GM12874 (cell line): ENCODE measurements at regions not wholly inside any gene's neighbourhood (a gene's known extent, or its start where the extent isn't known, plus 50 kb on each side); places are given as distances from the start of the nearest gene placed in this dataset.

Experiments
- TF ChIP-seq, protein P1 (sequence below): IDR thresholded peaks from 2 replicates; pipeline ENCODE4 v1.5.1; 2011; ENCODE audit warnings: low read depth, mild to moderate bottlenecking, control low read depth, low read length, moderate library complexity; ENCODE audit not compliant: insufficient read depth

DNA sequence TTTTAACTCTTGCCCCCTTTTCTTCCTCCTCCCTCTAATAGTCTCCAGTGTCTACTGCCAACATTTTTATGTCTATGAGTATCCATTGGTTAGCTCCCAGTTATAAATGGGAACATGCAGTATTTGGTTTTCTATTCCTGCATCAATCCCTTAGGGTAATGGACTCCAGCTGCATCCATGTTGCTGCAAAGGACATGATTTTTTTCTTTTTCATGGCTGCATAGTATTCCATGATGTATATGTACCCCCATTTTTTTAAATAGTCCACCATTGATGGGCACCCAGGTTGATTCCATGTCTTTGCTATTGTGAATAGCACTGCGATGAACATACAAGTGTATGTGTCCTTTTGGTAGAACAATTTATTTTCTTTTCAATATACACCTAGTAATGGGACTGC, 993.7 kb downstream of the EFNA5 start:
- TF ChIP-seq, protein P1, sequence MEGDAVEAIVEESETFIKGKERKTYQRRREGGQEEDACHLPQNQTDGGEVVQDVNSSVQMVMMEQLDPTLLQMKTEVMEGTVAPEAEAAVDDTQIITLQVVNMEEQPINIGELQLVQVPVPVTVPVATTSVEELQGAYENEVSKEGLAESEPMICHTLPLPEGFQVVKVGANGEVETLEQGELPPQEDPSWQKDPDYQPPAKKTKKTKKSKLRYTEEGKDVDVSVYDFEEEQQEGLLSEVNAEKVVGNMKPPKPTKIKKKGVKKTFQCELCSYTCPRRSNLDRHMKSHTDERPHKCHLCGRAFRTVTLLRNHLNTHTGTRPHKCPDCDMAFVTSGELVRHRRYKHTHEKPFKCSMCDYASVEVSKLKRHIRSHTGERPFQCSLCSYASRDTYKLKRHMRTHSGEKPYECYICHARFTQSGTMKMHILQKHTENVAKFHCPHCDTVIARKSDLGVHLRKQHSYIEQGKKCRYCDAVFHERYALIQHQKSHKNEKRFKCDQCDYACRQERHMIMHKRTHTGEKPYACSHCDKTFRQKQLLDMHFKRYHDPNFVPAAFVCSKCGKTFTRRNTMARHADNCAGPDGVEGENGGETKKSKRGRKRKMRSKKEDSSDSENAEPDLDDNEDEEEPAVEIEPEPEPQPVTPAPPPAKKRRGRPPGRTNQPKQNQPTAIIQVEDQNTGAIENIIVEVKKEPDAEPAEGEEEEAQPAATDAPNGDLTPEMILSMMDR, result no peak

DNA sequence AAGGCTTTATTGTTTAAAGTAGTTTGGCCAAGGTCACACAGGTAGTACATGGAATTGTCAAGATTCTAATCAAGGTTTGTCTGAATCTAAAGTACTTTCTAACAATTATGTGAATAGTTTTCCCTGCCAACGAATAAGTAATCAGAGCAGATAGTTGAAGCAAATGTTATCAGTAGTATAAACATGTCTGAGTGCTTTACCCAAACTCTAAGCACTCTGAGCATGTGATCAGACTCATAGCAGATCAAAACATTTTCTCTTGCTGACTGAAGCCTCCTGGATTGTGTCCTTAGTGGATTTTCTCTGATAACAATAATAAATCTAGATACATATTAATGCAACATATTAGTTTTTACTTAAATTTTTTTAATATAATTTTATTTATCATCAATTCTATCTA, 995.0 kb downstream of the EFNA5 start:
- TF ChIP-seq, protein P1, result no peak

DNA sequence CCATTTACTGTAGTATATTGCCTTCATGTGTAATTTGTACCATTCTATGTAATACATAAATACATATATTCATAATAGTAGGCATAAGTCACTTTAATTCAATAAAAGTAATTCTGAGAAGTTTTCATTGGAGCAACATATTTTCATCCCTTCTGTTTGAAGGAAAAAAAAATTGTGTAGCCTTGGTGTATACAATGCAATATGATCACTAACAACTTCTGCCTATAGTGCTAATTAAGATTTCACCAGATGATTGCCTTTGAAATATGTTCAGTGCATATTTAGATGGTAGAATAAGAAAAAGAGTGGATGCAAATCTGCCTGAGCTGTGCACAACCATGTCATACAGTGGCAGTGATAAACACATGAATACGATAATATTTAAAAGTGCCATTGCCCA, 996.8 kb downstream of the EFNA5 start:
- TF ChIP-seq, protein P1, result no peak

DNA sequence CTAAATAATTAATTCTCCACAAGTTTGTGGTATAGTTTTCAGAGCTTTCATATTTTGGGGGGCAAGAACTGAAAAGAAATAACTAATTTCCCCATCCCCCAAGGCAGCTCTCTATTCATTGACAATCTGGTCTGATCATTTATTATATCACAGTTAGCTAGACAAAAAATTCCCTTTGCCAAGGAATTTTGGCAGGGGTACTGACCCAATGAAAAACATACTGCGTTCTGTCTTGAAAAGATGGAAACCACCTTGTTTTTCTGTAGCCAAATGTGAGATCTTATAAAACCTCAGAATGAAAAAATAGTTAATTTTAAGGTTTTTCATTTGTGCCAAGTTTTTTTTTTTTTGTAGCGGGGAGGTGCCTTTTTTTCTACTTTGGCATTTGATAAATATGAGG, 1008.9 kb downstream of the EFNA5 start:
- TF ChIP-seq, protein P1, result no peak

DNA sequence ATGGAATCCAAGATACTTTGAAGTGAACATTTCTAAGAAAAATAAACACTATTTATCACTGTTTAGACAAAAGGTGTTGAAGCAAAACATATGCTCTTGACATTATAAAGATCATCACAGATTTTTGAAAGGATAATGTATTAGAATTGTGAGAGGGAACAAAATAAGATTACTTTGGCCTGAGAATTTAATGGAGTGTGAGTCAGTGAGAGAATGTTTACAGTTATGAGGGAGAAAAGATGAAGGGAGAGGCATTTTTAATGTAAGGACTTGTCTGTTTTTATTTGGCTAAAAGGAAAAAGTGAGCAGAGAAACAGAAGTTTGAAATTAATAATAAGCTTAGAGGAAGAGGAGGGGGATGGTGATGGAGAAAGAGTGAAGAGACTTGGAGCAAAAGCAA, 1010.1 kb downstream of the EFNA5 start:
- TF ChIP-seq, protein P1, result no peak

DNA sequence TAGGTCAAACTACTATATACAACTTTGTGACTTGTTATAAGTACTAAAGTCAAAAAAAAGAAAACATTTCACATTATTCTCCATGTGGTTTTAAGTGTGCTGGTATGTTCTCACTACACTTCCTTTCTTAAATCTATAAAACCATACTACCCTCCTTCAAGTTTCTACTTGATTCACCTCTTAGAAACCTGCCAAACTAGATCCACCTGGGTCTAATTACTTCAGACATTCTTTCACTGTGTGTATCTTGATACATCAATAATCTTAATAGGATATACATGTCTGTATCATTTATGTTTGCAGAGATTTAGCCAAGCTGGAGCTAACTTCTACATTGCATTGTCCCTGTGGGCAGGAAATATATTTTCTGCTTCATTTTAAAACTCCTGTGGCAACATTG, 1012.6 kb downstream of the EFNA5 start:
- TF ChIP-seq, protein P1, result no peak

DNA sequence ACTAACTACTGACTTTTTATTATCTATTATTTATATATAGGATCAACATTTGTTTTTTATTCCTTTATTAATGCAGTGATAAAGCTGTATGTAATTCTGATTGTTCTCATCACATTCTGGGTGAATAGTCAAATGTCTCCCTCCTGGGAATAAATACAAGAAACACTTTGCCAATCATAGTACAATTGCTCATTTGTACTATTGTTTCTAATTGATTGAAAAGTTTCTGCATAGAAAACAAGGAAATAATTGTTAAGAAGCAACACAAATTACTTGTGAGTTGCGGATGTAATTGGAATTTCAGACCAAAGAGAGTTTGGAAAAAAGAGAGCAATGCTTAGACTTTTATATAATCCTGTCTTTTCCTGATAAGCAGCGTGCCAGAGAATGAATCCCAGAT, 1013.9 kb downstream of the EFNA5 start:
- TF ChIP-seq, protein P1, result no peak

DNA sequence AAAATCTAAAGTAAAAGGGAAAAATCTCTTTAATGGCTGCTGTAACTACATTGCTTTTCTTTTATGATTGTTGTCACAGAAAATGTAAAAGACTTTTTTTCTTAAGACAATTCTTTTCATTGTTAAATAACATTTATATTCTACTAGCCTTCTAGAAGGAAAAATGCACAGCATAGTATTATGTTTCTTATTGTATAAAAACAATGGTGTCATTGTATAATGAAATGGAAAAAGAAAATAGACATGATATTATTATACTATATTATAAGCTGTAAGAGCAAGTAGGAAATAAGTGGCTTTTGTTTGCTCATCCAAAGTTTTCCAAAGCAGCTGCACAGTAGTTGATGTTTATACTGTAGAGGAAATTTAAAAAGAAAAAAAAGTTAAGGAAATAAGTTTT, 1021.7 kb downstream of the EFNA5 start:
- TF ChIP-seq, protein P1, result no peak
